Panc1 (cell line): ENCODE measurements at regions not wholly inside any gene's neighbourhood (a gene's known extent, or its start where the extent isn't known, plus 50 kb on each side); places are given as distances from the start of the nearest gene placed in this dataset.

Experiments
- ATAC-seq: fragments of 200-7000 bp; cut with Tn5 transposase; 2 replicates; pipeline ENCODE4 v1.9.1; 2020; ENCODE audit warnings: mild to moderate bottlenecking, moderate library complexity
- BruUV-seq: library from RNA; stranded (reverse); fragments of 400-500 nt; replicated peaks from 2 replicates; lab custom pipeline; 2021; lab: Mats Ljungman, UMichigan
- CTCF ChIA-PET: fragments of 300-600 bp; sonication (Branson Sonifier 250); formaldehyde crosslinking; loops from one replicate; lab custom pipeline; 2022; ENCODE audit warnings: antibody characterized with exemption; lab: Charles Lee
- POLR2A ChIA-PET: fragments of 300-600 bp; sonication (Branson Sonifier 250); formaldehyde crosslinking; loops from one replicate; lab custom pipeline; 2022; ENCODE audit warnings: antibody characterized with exemption; lab: Charles Lee
- DNase-seq: peaks from one replicate; pipeline ENCODE4 v3.0.0-alpha.2; 2010; ENCODE audit warnings: low read depth, low spot score
- H3K27ac ChIP-seq: 2 replicates; pipeline ENCODE4 v1.5.1; 2011; ENCODE audit warnings: mild to moderate bottlenecking, low read length, inconsistent platforms
- H3K27me3 ChIP-seq: fragments of 200-500 bp; sonication (Bioruptor generic); 2 replicates; pipeline ENCODE4 v1.6.0; 2014; ENCODE audit warnings: low read length, inconsistent platforms; ENCODE audit not compliant: control insufficient read depth, insufficient read depth
- H3K36me3 ChIP-seq: fragments of 200-500 bp; sonication (Bioruptor generic); 2 replicates; pipeline ENCODE4 v1.5.1; 2014; ENCODE audit warnings: inconsistent platforms, mild to moderate bottlenecking, low read length, moderate library complexity; ENCODE audit not compliant: control insufficient read depth, insufficient read depth
- H3K4me1 ChIP-seq: 2 replicates; pipeline ENCODE4 v1.5.1; 2011; ENCODE audit warnings: inconsistent platforms, mild to moderate bottlenecking, low read length, moderate library complexity; ENCODE audit not compliant: control insufficient read depth, insufficient read depth
- H3K4me3 ChIP-seq, 2 experiments: 2 replicates each; pipeline ENCODE4 v1.5.1; 2011 to 2012; ENCODE audit warnings: low read depth in 2 of 2, low read length in 2 of 2, mild to moderate bottlenecking in 2 of 2, inconsistent platforms in 1 of 2, moderate library complexity in 1 of 2
- H3K9me3 ChIP-seq: fragments of 200-500 bp; sonication (Bioruptor generic); 2 replicates; pipeline ENCODE4 v1.5.1; 2014; ENCODE audit warnings: low read depth, mild to moderate bottlenecking, inconsistent platforms, low read length, moderate library complexity; ENCODE audit not compliant: control insufficient read depth, insufficient read depth
- POLR2AphosphoS5 ChIP-seq: IDR thresholded peaks from 2 replicates; pipeline ENCODE4 v1.6.1; 2012; ENCODE audit warnings: mild to moderate bottlenecking, low read depth, low read length, moderate library complexity
- SIN3A ChIP-seq: IDR thresholded peaks from 2 replicates; pipeline ENCODE4 v1.6.1; 2012; ENCODE audit warnings: low read depth, mild to moderate bottlenecking, low read length, moderate library complexity, borderline replicate concordance; ENCODE audit not compliant: insufficient read depth
- TCF7L2 ChIP-seq: IDR thresholded peaks from 2 replicates; pipeline ENCODE4 v1.6.1; 2011; ENCODE audit warnings: mild to moderate bottlenecking, low read depth, low read length, inconsistent platforms
- in situ Hi-C: cut with HindIII; loops from 2 replicates; pipeline ENCODE4 v1.10.0; 2016; ENCODE audit warnings: low sequenced_read_pairs, low pct_unique_long_range_greater_than_20kb
- intact Hi-C: fragments of 100-400 bp; cut with micrococcal nuclease; formaldehyde crosslinking; loops from one replicate; pipeline ENCODE4 v1.10.0; 2022; ENCODE audit not compliant: unreplicated experiment
- TF ChIP-seq, protein P1 (sequence below): fragments of 450-650 bp; IDR thresholded peaks from 2 replicates; pipeline ENCODE4 v1.5.1; 2017; ENCODE audit warnings: mild to moderate bottlenecking
- TF ChIP-seq, protein P2 (sequence below), 2 experiments: IDR thresholded peaks; 2 replicates each; pipeline ENCODE4 v1.6.1; 2011 to 2012; ENCODE audit warnings: low read depth in 2 of 2, control low read depth in 1 of 2, low read length in 1 of 2, mild to moderate bottlenecking in 1 of 2, moderate library complexity in 1 of 2; ENCODE audit not compliant: insufficient read depth in 1 of 2

- ChIA-PET CTCF (no interaction called here), POLR2A (no interaction called here)
- Histone ChIP-seq H3K36me3 (no peaks in the 10 kb centered on the region), H3K4me3 (no peak overlapping the region), H3K27me3 (no peaks in the 10 kb centered on the region), H3K9me3 (no peaks in the 10 kb centered on the region), H3K27ac (no peak overlapping the region), H3K4me1 (no peaks in the 10 kb centered on the region)
- DNase-seq (no peak), ATAC-seq (no peak)
- TF ChIP-seq, protein P1, sequence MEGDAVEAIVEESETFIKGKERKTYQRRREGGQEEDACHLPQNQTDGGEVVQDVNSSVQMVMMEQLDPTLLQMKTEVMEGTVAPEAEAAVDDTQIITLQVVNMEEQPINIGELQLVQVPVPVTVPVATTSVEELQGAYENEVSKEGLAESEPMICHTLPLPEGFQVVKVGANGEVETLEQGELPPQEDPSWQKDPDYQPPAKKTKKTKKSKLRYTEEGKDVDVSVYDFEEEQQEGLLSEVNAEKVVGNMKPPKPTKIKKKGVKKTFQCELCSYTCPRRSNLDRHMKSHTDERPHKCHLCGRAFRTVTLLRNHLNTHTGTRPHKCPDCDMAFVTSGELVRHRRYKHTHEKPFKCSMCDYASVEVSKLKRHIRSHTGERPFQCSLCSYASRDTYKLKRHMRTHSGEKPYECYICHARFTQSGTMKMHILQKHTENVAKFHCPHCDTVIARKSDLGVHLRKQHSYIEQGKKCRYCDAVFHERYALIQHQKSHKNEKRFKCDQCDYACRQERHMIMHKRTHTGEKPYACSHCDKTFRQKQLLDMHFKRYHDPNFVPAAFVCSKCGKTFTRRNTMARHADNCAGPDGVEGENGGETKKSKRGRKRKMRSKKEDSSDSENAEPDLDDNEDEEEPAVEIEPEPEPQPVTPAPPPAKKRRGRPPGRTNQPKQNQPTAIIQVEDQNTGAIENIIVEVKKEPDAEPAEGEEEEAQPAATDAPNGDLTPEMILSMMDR = no peak
- TF ChIP-seq, protein P2, sequence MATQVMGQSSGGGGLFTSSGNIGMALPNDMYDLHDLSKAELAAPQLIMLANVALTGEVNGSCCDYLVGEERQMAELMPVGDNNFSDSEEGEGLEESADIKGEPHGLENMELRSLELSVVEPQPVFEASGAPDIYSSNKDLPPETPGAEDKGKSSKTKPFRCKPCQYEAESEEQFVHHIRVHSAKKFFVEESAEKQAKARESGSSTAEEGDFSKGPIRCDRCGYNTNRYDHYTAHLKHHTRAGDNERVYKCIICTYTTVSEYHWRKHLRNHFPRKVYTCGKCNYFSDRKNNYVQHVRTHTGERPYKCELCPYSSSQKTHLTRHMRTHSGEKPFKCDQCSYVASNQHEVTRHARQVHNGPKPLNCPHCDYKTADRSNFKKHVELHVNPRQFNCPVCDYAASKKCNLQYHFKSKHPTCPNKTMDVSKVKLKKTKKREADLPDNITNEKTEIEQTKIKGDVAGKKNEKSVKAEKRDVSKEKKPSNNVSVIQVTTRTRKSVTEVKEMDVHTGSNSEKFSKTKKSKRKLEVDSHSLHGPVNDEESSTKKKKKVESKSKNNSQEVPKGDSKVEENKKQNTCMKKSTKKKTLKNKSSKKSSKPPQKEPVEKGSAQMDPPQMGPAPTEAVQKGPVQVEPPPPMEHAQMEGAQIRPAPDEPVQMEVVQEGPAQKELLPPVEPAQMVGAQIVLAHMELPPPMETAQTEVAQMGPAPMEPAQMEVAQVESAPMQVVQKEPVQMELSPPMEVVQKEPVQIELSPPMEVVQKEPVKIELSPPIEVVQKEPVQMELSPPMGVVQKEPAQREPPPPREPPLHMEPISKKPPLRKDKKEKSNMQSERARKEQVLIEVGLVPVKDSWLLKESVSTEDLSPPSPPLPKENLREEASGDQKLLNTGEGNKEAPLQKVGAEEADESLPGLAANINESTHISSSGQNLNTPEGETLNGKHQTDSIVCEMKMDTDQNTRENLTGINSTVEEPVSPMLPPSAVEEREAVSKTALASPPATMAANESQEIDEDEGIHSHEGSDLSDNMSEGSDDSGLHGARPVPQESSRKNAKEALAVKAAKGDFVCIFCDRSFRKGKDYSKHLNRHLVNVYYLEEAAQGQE (IDR thresholded peaks at IDR 0.05; ENCODE audit: insufficient read depth in 1 of 2, low read depth in 2 of 2, low read length in 1 of 2) = no peak
- TF ChIP-seq TCF7L2 (no peak), POLR2AphosphoS5 (no peak)
- no TSS peak for BruUV-seq
- intact Hi-C loops = no loop called here
- in situ Hi-C loops = no loop called here
Measured at GRCh38 chr15:85947021-85947420, 132.7 kb upstream of the AGBL1 start.

- no peaks in the 10 kb centered on the region for H3K27me3 ChIP-seq
- no peak overlapping the region for H3K4me3 ChIP-seq
- H3K4me1 ChIP-seq = no peaks in the 10 kb centered on the region
- H3K27ac ChIP-seq = no peak overlapping the region
- no peaks in the 10 kb centered on the region for H3K36me3 ChIP-seq
- no peaks in the 10 kb centered on the region for H3K9me3 ChIP-seq
- in situ Hi-C loops (no loop called here), intact Hi-C loops (no loop called here)
- TF ChIP-seq SIN3A = no peak
- no peak for TF ChIP-seq TCF7L2
- TF ChIP-seq, protein P1 = no peak
- TF ChIP-seq POLR2AphosphoS5 = no peak
- TF ChIP-seq, protein P2 (IDR thresholded peaks at IDR 0.05; ENCODE audit: insufficient read depth in 1 of 2, low read depth in 2 of 2, low read length in 1 of 2) = no peak
- ATAC-seq (no peak), DNase-seq (no peak)
- no TSS peak for BruUV-seq
- CTCF ChIA-PET = no interaction called here
- POLR2A ChIA-PET = no interaction called here
Measured at GRCh38 chr15:85947936-85948335, 131.7 kb upstream of the AGBL1 start.
